ENCODE measurements at regions not wholly inside any gene's neighbourhood (a gene's known extent, or its start where the extent isn't known, plus 50 kb on each side); places are given as distances from the start of the nearest gene placed in this dataset.

DNA sequence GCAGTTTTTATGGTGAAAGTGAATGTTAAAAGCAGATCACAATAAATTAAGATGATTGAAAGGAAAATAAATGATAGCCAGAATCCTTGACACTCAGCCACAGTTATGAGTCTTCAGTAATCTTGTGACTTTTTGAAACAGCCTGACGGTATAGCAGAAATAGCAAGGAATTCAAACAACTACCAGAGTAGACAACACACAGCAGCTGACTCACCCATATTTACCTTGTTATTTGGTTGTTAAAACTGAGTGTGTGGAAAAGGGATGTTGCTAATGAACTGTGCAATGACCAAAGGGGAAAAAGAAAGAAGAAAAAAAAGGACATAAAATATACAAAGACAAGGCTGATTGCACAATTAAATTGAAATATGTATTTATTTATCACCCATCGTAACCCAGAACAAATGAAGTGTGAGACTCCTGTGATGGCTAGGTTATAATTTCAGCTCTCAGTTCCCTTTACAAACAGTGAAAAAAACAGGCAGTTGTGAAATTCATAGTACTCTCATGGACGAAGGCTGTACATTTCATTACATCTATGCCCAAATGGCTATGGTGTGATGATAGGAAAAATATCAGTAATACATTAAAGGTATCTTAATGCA, 1023.0 kb upstream of the SORCS1 start (continued):
- no peak for TF ChIP-seq POU5F1 (IDR thresholded peaks at IDR 0.05; ENCODE audit: low read depth, low read length)
- TF ChIP-seq POLR2AphosphoS5 (IDR thresholded peaks at IDR 0.05; ENCODE audit: low read depth, low read length), result no peak
- TF ChIP-seq CBX8 (IDR thresholded peaks at IDR 0.05; ENCODE audit: borderline replicate concordance, low read depth, low read length), result no peak
- TF ChIP-seq CTBP2 (IDR thresholded peaks at IDR 0.05; ENCODE audit: borderline replicate concordance, insufficient read depth, insufficient read length, low read length), result no peak
- TF ChIP-seq BRCA1 (IDR thresholded peaks at IDR 0.05; ENCODE audit: low read depth, low read length), result no peak
- TF ChIP-seq, protein P1, sequence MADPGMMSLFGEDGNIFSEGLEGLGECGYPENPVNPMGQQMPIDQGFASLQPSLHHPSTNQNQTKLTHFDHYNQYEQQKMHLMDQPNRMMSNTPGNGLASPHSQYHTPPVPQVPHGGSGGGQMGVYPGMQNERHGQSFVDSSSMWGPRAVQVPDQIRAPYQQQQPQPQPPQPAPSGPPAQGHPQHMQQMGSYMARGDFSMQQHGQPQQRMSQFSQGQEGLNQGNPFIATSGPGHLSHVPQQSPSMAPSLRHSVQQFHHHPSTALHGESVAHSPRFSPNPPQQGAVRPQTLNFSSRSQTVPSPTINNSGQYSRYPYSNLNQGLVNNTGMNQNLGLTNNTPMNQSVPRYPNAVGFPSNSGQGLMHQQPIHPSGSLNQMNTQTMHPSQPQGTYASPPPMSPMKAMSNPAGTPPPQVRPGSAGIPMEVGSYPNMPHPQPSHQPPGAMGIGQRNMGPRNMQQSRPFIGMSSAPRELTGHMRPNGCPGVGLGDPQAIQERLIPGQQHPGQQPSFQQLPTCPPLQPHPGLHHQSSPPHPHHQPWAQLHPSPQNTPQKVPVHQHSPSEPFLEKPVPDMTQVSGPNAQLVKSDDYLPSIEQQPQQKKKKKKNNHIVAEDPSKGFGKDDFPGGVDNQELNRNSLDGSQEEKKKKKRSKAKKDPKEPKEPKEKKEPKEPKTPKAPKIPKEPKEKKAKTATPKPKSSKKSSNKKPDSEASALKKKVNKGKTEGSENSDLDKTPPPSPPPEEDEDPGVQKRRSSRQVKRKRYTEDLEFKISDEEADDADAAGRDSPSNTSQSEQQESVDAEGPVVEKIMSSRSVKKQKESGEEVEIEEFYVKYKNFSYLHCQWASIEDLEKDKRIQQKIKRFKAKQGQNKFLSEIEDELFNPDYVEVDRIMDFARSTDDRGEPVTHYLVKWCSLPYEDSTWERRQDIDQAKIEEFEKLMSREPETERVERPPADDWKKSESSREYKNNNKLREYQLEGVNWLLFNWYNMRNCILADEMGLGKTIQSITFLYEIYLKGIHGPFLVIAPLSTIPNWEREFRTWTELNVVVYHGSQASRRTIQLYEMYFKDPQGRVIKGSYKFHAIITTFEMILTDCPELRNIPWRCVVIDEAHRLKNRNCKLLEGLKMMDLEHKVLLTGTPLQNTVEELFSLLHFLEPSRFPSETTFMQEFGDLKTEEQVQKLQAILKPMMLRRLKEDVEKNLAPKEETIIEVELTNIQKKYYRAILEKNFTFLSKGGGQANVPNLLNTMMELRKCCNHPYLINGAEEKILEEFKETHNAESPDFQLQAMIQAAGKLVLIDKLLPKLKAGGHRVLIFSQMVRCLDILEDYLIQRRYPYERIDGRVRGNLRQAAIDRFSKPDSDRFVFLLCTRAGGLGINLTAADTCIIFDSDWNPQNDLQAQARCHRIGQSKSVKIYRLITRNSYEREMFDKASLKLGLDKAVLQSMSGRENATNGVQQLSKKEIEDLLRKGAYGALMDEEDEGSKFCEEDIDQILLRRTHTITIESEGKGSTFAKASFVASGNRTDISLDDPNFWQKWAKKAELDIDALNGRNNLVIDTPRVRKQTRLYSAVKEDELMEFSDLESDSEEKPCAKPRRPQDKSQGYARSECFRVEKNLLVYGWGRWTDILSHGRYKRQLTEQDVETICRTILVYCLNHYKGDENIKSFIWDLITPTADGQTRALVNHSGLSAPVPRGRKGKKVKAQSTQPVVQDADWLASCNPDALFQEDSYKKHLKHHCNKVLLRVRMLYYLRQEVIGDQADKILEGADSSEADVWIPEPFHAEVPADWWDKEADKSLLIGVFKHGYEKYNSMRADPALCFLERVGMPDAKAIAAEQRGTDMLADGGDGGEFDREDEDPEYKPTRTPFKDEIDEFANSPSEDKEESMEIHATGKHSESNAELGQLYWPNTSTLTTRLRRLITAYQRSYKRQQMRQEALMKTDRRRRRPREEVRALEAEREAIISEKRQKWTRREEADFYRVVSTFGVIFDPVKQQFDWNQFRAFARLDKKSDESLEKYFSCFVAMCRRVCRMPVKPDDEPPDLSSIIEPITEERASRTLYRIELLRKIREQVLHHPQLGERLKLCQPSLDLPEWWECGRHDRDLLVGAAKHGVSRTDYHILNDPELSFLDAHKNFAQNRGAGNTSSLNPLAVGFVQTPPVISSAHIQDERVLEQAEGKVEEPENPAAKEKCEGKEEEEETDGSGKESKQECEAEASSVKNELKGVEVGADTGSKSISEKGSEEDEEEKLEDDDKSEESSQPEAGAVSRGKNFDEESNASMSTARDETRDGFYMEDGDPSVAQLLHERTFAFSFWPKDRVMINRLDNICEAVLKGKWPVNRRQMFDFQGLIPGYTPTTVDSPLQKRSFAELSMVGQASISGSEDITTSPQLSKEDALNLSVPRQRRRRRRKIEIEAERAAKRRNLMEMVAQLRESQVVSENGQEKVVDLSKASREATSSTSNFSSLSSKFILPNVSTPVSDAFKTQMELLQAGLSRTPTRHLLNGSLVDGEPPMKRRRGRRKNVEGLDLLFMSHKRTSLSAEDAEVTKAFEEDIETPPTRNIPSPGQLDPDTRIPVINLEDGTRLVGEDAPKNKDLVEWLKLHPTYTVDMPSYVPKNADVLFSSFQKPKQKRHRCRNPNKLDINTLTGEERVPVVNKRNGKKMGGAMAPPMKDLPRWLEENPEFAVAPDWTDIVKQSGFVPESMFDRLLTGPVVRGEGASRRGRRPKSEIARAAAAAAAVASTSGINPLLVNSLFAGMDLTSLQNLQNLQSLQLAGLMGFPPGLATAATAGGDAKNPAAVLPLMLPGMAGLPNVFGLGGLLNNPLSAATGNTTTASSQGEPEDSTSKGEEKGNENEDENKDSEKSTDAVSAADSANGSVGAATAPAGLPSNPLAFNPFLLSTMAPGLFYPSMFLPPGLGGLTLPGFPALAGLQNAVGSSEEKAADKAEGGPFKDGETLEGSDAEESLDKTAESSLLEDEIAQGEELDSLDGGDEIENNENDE (IDR thresholded peaks at IDR 0.05; ENCODE audit: insufficient replicate concordance, low read length), result no peak
- TF ChIP-seq SP1 (IDR thresholded peaks at IDR 0.05; ENCODE audit: low read depth, low read length), result no peak
- TF ChIP-seq CBX5 (IDR thresholded peaks at IDR 0.05; ENCODE audit: low read depth, low read length), result no peak
